Frontal cortex (tissue), 3 donors: ENCODE measurements at regions not wholly inside any gene's neighbourhood (a gene's known extent, or its start where the extent isn't known, plus 50 kb on each side); places are given as distances from the start of the nearest gene placed in this dataset.

Experiments used
- DNase-seq, 2 donors: peaks; one replicate each; pipeline ENCODE4 v3.0.0; 2012; ENCODE audit warnings: low spot score in 2 of 2
- FAIRE-seq: peaks from 2 replicates; lab custom pipeline; 2012; peaks lifted over from hg19 to GRCh38; lab: Jason Lieb, UNC
- donor health status: control.
- donor health status: control.
- donor health status: control.

DNA sequence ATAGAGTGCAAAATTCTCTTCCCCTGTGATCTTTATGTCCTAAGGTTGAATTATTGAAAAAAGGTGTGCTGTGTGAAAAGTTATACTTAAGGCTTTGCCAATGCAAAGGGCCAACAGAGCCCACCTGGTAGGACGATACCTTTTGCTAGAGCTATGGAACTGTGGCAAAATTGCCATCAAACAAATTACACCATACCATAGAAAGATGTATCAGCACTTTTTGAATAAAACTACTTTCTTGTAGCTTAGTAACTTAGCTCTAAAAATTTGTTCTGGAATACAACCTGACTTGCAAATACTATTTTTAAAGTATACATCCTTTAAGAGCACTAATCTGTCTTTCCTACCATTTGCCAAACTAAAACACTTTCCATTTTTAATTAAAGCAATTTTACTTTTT lies 147.2 kb upstream of the ERCC4 start:
- FAIRE-seq (no peak), DNase-seq (no peak)

DNA sequence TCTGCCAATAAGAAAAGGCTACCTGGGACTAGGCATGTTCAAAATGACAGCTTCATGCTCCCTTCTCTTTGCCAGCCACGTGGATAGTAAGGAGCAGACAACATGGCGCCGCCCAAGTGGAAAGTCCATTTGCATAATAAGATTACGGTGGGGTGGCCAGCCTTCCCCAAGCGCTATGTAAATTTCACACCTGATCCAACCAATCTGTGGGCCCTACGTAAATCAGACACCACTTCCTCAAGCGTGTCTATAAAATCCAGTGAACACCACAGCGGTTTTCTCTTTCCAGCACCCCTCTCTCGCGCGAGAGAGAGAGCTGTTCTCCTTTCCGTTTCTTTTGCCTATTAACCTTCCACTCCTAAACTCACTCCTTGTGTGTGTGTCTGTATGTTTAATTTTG lies 140.3 kb upstream of the ERCC4 start:
- DNase-seq: no peak

DNA sequence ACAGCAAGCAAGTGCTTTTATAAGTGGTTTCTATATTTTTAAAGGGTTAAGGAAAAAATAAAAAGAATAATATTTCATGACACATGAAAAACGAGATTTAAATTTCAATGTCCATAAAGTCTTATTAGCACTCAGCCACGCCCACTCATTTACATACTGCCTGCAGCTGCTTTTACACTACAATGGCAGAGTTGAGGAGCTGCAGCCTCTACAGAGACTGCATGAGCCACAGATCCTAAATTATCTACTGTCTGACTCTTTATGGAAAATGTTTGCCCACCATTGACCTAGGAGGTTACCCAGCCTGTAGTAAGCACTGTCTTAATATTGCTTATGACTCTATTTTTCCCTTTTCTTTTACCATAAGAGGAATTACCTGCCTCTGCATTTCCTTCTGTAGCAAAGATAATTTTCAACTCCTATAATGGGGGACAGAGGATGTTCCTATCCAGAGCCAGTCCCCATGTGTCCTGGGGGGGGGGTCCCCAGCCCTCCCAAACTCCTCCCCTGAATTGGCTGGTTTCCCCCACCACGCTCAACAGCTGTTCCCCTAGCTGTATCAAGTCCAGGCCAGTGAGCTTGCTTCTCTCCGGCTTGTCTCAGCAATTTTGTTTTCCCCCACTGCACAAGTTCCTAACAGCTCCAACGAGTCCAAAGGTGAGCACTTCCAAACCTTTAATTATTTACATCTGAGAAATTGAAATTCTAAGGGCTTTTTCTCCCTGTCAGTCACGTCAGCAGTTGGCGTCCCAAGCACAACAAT lies 139.4 kb upstream of the ERCC4 start:
- DNase-seq: no peak
- no peak for FAIRE-seq

More for the DNA sequence above, 140.3 kb upstream of the ERCC4 start:
- FAIRE-seq: no peak

DNA sequence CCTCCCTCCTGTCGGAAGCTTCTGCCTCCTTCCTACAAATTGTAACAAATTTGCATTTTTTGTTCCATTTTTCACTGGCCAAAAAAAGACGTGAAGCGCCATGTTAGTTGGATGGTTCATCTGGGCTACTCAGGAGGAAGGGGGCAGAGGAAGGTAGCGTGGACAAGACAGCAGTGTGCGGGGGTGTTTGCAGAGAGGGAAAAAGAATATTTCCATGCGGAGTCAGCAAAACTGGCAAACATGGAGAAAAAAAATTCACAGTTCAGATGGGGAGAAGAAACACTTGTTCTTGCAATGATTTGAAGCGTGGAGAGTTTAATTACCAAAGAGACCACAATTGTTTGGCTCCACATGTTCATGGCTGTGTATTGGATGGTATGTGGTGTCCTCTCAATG lies 138.8 kb upstream of the ERCC4 start:
- FAIRE-seq: no peak
- DNase-seq: no peak

DNA sequence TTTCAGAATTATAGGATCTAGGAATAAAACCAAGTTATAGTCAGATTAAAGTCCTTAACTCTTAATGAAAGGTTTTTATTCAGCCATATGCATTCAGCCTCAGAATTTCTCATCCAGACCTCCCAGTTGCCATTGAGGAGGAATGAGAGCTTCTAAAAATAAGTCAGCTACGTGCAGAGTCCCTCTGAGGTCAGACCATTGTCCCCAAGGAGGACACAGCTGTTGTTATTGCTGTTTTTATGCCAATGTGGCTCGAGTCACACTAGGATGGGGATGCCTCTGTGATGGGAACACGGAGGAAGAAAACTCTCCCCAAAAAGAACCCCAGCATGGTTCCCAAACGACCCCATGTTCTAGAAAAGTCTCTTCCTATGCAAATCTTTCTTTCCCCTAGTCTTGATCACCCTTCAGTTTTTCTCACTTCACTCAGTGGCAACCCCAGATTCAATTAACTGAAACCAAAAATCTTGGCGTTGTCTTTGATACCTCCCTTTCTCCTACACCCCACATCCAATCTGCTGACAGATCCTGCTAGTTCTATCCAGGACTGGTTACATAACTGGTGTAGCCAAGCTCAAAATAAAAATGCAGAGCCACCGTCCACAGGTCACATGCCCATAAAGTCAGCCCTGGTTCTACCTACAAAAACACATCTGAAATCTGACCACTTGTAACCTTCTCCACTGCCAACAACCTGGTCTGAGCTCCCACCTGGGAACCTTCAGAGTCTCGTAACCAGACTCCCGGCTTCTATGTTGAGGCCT lies 138.2 kb upstream of the ERCC4 start:
- no peak for FAIRE-seq

DNA sequence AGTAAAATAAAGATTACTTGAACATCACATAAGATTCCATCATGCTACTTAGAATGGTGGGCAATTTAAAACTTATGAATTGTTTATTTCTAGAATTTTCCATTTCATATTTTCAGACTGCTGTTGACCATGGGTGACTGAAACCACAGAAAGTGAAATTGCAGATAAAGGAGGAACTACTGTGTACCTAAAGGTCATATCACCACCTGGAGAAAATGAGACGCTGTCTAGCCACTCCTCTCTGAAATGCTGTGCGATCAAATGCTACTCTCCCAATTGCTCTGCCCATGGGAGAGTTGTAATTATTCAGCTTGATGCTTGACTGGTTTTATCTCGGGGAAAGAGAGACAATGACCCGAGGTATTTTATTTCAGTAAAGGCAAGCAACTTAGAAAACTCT lies 128.9 kb upstream of the ERCC4 start:
- DNase-seq (no peak), FAIRE-seq (no peak)

More for the DNA sequence above, 138.2 kb upstream of the ERCC4 start:
- no peak for DNase-seq

DNA sequence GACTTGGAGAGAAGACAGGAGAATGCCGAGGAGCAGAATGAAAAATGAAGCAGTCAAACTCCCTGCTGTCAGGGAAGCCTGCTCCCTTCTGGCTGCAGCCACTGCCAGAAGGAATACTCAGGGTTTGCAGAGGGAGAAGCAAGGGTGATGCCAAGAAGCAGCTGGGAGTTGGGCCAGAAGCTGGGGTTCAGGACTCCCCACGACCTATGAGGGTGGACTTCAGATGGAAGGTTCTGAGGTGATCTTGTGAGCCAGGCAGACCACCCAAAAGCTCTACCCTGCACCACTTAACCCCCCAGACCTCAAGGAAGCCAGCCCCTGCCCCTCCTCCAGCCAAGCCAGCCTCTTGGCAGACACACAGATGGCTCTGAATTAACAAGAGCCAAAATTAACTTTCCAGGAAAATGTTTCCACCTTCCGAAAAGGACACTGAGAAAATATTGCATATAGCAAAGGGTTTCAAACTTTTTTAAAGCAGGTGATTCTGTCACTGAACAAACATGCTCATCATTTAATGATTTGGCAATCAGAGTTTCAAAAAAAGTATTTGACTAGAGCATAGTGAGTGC lies 126.0 kb upstream of the ERCC4 start:
- FAIRE-seq: no peak

DNA sequence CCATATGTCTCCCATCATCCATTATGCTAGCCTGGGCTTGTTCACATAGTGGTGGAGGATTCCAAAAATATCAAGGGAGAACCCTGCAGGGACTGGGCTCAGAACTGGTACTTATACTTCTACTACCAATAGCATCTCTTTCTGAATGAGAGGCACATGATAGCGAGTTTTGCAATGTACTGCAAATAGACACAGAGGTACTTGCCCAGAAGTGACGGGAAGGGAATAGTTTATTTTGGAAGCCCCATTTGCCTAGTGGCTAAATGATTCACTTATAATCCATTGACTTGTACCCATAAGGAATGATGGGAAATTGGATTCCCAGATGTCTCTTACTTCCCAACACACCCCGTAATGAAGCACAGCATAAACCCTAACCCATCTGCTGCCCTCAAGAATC lies 124.8 kb upstream of the ERCC4 start:
- FAIRE-seq (no peak), DNase-seq (no peak)

More for the DNA sequence above, 126.0 kb upstream of the ERCC4 start:
- no peak for DNase-seq

DNA sequence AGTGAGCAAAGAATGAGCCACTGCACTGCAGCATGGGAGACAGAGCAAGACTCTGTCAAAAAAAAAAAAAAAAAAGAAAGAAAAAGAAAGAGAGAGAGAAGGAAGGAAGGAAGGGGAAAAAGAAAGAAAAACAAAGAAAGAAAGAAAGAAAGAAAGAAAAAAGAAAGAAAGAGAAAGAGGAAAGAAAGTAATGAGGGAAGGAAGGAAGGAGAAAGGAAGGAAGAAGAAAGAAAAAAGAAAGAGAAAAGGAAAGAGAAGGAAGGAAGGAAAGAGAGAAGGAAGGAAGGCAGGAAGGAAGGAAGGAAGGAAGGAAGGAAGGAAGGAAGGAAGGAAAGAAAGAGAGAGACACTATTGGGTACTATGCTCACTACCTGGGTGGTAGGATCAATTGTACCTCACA lies 122.2 kb upstream of the ERCC4 start:
- no peak for FAIRE-seq

DNA sequence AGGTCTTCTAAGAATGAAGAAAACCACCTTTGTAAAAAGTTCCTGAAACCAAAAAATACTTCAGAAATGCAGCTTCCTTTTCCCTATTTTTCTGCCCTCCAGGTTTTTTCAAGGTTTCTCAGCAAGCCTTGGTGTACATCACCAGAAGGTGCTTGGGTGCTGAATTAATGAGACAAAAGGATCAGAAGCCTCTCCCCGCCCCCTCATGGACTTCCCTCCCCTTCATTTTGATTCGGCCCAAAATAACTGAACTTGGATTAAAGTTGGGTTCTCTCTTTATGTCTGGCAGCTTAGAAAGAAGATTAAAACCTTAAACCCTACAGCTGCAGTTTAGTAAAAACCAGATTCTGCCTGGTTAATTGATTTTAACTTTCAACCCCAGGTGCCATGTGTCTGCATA lies 121.7 kb upstream of the ERCC4 start:
- FAIRE-seq: no peak
- DNase-seq: no peak

More for the DNA sequence above, 122.2 kb upstream of the ERCC4 start:
- DNase-seq: no peak

DNA sequence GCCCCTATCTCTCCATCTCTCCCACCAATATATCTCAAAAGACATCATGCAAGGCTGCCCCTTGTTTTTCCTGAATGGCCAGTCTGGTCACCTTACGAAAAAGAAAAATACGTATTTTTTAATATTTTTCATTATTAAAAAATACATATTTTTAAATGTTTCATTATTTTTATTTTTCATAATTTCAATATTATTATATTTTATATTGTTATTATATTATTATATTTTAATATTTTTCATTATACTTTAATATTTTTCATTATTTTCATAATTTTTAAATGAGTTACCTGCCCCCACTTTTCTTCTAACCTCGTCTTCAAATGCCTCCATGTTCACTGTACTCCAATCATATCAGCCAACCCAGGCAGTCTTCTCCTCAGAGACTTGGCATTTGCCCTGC lies 116.0 kb upstream of the ERCC4 start:
- FAIRE-seq (peak; percentile 96), DNase-seq (no peak)

DNA sequence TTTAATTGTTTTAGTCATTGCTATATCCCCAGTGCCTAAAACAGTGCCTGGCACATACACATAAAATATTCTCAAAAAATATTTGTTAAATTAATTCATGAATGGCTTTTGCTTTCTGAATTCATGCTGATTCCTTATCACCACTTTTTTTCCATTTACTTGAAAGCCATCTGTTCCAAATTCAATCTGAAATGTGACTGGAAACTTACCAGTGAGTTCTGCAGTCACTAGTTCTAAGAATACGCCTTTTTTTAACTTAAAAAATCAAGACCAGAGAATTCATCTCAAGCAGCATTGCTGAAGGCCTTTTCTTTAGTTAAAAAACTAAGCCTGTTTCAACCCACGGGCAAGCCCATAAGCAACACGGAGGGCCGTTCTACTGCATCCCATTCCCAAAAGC lies 114.0 kb upstream of the ERCC4 start:
- DNase-seq: no peak
- no peak for FAIRE-seq

DNA sequence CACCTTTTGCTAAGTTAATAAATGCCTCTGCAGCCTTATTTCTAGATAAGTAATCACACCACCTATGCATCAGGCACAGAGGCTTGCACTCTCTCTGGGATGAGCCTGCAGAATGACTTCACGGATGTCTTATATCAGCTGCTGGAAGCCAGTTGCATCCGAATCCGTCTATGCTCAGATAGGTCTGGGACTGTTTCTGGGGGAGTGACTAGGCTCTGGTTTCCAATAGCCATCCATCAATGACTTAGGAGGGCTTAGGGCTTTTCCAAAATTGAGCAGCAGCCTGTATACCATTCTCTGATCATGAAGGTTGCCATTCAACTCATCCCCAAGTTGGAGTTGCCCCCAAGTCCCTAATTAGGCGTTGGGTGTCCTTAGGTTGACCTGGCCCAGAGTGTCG lies 113.3 kb upstream of the ERCC4 start:
- FAIRE-seq (no peak), DNase-seq (no peak)

DNA sequence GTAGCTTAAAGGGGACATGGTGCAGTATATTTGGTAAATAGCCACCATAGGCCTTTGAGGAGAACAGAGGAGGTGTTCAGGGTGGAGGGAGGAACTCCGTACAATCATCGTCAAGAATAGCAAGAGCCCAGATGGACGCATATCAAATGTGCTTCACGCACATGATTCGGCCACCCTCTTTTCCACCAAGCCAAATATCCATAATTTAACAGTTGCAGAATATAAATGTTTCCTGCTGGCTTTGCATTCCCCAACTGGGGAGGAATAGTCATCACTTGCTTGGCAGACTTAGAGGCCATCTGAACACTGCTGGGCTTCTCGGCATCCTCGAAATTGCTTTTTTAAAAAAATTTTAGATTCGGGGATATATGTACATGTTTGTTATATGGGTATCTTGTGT lies 111.9 kb upstream of the ERCC4 start:
- FAIRE-seq (no peak), DNase-seq (no peak)

DNA sequence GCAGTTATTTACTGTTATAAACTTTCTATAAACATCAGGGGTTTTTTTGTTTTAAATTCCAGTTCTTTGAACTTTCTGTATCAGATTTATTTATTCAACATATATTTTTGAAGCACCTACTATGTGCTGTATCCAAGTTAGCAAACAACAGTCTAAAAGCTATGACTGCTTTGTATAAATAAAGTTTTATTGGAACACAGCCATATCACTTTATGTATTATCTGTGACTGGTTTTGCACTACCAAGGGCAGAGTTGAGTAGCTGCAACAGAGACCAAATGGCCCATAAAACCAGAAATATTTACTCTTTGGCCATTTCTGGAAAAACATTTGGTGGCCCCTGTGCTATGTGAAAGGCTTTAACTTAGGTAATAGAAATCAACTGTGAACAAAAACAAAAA lies 110.2 kb upstream of the ERCC4 start:
- no peak for FAIRE-seq

DNA sequence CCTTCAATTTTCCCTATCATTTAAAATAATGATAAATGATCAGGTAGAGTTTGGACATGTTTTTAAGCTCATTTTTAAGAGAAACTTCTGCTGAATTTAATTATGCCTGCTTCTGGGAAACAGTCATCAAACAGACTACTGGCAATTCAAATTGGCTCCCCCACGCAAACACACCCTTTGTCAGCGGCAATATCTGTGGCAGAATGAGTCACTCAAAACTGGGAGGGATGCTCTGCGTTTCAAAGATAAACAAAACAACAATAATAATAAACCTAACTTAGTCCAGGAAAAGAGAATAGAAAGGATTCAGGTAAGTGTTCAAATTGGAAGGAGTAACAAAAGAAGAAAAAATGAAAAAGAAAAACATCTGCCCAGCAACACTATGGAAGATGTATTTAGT lies 108.1 kb upstream of the ERCC4 start:
- no peak for DNase-seq
- FAIRE-seq: no peak

More for the DNA sequence above, 110.2 kb upstream of the ERCC4 start:
- DNase-seq: no peak

DNA sequence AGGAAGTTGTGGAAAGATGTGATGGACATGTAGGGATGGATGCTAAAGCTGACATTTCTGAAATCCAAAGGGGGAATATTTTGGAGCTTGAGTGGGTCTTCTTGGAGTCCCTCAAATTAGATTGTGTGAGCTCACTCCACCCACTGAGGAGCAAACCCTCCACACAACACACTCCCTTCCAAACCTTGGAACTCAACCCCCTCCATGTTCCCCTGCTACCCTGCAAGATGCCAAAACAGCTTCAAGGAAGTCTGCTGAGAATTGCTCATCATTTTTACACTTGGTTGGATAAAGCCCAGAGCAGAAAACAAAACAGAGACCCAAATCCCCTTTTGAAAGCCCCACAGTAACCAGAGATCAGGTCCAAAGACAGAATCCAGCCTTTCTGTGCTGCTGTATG lies 103.3 kb upstream of the ERCC4 start:
- DNase-seq (no peak), FAIRE-seq (no peak)

DNA sequence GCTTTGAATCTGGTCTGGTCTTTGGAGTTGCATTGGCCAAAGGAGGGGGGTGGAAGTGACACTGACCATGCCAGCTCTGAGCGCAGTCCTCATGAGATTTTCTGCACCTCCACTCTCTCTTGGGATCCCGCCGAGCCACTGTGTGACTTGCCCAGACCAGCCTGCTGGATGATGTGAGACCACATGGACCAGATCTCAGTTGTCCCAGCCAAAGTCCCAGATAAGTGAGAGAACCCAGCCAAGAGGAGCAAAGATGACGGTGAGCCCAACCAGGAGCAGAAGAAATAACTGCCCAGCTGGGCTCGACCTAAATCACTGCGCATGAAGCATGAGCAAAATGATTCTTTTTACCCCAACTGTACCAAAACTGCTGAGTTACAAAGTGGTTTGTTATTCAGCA lies 96.5 kb upstream of the ERCC4 start:
- DNase-seq (no peak), FAIRE-seq (no peak)

DNA sequence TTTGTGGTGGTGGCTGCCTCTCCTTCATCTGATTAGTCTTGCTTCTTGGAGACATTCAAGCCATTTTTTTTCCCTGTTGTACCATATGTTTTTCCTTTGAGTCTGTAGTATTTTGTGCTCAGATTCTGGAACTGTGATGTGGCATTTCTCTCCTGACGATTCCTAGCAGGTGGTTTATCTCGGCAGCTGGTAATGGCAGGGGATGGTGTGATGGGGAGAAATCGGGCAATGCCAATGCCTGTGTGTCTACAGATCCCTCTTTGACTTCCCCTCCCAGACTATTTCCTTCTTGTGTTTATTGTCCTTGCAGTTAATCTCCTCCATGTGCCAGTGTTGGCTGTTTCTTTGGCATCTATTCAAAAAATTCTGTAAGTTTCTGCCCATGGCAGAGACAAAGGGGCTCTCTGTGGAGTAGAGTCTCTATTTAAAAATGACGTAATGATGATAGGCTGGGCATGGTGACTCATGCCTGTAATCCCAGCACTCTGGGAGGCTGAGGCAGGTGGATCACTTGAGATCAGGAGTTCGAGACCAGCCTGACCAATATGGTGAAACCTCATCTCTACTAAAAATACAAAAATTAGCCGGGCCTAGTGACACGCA lies 90.2 kb upstream of the ERCC4 start:
- DNase-seq (peak in 1 of 2 donors; percentile 20), FAIRE-seq (no peak)

DNA sequence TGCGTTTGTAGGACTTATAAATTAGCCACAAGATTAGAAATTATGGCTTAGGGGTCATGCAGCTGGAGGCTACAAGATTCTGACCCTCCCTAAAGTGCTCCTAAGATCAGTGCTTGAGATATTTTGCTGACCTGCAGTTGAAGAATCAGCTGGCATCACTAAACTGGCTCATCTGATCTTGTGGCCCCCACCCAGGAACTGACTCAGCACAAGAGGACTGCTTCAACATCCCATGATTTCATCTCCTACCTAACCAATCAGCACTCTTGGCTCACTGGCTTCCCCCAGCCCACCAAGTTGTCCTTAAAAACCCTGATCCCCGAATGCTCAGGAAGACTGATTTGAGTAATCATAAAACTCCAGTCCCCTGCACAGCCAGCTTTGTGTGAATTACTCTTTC lies 86.4 kb upstream of the ERCC4 start:
- DNase-seq: no peak
- no peak for FAIRE-seq

DNA sequence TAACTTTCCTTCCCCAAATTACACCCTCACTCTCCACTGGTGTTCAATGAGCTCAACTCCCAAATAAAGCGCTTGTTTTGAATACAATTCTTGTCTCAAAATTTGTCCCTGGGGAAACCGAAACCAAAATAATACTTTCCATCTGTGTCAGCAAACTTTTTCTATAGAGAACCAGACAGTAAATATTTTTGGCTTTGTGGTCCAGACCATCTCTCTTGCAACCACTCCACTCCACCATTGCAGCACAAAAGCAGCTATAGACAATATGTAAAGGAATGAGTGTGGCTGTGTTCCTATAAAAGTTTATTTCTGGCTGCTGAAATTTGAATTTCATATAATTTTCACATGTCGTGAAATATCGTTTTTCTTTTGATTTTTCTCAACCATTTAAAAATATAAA lies 84.6 kb upstream of the ERCC4 start:
- FAIRE-seq: no peak
- DNase-seq: no peak
